CD4-positive, alpha-beta T cell (primary cell): ENCODE measurements at regions not wholly inside any gene's neighbourhood (a gene's known extent, or its start where the extent isn't known, plus 50 kb on each side); places are given as distances from the start of the nearest gene placed in this dataset.

Source experiments
- ATAC-seq: fragments of 200-7000 bp; cut with Tn5 transposase; one replicate; pipeline ENCODE4 v1.10.0; 2022; ENCODE audit warnings: mild to moderate bottlenecking; ENCODE audit not compliant: poor library complexity
- CTCF ChIA-PET: fragments of 350-600 bp; sonication (Branson Sonifier 250); formaldehyde crosslinking; loops from one replicate; lab custom pipeline; 2021; ENCODE audit warnings: antibody characterized with exemption, inconsistent platforms; lab: Charles Lee
- POLR2A ChIA-PET: fragments of 350-600 bp; sonication (Branson Sonifier 250); formaldehyde crosslinking; loops from one replicate; lab custom pipeline; 2021; ENCODE audit warnings: antibody characterized with exemption, inconsistent platforms; lab: Charles Lee
- DNase-seq, 14 experiments: peaks; one replicate each; pipeline ENCODE4 v3.0.0-alpha.2; 2013 to 2020; ENCODE audit warnings: mixed read lengths in 2 of 14
- H3K27ac ChIP-seq, 2 donors: one replicate each; pipeline versions ENCODE4 v1.5.1 to v1.7.0; 2013; ENCODE audit warnings: low read length in 2 of 2, low read depth in 1 of 2, mild to moderate bottlenecking in 1 of 2
- H3K27me3 ChIP-seq, 2 experiments: 1 replicate in 1 of 2; 2 replicates in 1 of 2; pipeline versions ENCODE4 v1.6.1 to v1.7.0; 2013; ENCODE audit warnings: low read length in 2 of 2, control low read depth in 1 of 2, mild to moderate bottlenecking in 1 of 2, moderate library complexity in 1 of 2; ENCODE audit not compliant: insufficient read depth in 2 of 2, control insufficient read depth in 1 of 2
- H3K36me3 ChIP-seq: one replicate; pipeline ENCODE4 v1.6.1; 2013; ENCODE audit warnings: low read length, control low read depth; ENCODE audit not compliant: insufficient read depth
- H3K4me1 ChIP-seq: one replicate; pipeline ENCODE4 v1.6.1; 2013; ENCODE audit warnings: low read length, control low read depth; ENCODE audit not compliant: insufficient read depth
- H3K4me3 ChIP-seq: one replicate; pipeline ENCODE4 v1.5.1; 2013; ENCODE audit warnings: mild to moderate bottlenecking, low read length, moderate library complexity
- H3K9me3 ChIP-seq, 2 experiments: 1 replicate in 1 of 2; 2 replicates in 1 of 2; pipeline versions ENCODE4 v1.6.1 to v1.7.0; 2013; ENCODE audit warnings: low read length in 2 of 2, mild to moderate bottlenecking in 2 of 2, control low read depth in 1 of 2, moderate library complexity in 1 of 2; ENCODE audit not compliant: control insufficient read depth in 1 of 2, insufficient read depth in 1 of 2
- H3K27ac Mint-ChIP-seq: one replicate; pipeline ENCODE4 v1.8.0; 2020; ENCODE audit warnings: mixed read lengths
- H3K27me3 Mint-ChIP-seq: one replicate; pipeline ENCODE4 v1.8.0; 2021; ENCODE audit warnings: mixed read lengths
- H3K36me3 Mint-ChIP-seq: one replicate; pipeline ENCODE4 v1.8.0; 2021; ENCODE audit warnings: low read depth, mixed read lengths
- H3K4me1 Mint-ChIP-seq: one replicate; pipeline ENCODE4 v1.8.0; 2021; ENCODE audit warnings: low read depth, mixed read lengths
- H3K4me3 Mint-ChIP-seq: one replicate; pipeline ENCODE4 v1.8.0; 2020; ENCODE audit warnings: mild to moderate bottlenecking, mixed read lengths
- H3K9me3 Mint-ChIP-seq: one replicate; pipeline ENCODE4 v1.8.0; 2020; ENCODE audit warnings: mixed read lengths
- CTCF ChIP-seq: fragments of 200-600 bp; IDR thresholded peaks from one replicate; pipeline ENCODE4 v1.8.0; 2022; ENCODE audit warnings: antibody characterized with exemption, mild to moderate bottlenecking
- intact Hi-C, 2 experiments: fragments of 100-400 bp; cut with DNase I in 1 of 2; cut with micrococcal nuclease in 1 of 2; formaldehyde crosslinking; loops; one replicate each; pipeline versions ENCODE4 v1.15.1 to v1.9.0; 2023 to 2025; cut with DNase I, micrococcal nuclease

GRCh38 chr12:67453191-67453590 lies 184.0 kb downstream of the CAND1 start:
- Mint-ChIP-seq H3K9me3 (no peaks in the 10 kb centered on the region), H3K4me3 (no peak overlapping the region), H3K27ac (no peak overlapping the region), H3K36me3 (no peaks in the 10 kb centered on the region), H3K27me3 (no peaks in the 10 kb centered on the region), H3K4me1 (peaks cover 46% of the 10 kb centered on the region)
- Histone ChIP-seq H3K4me1 (peaks cover 33% of the 10 kb centered on the region), H3K4me3 (no peak overlapping the region), H3K9me3 (no peaks in the 10 kb centered on the region), H3K27me3 (no peaks in the 10 kb centered on the region), H3K36me3 (no peaks in the 10 kb centered on the region), H3K27ac (no peak overlapping the region)
- ChIA-PET CTCF (no interaction called here), POLR2A (interaction anchor here (1.0 kb wide), 1 partner anchor 195 kb away, joined by 3 read pairs; the partner anchor contains the start of gene DYRK2)
- intact Hi-C loops: no loop called here
- no peak for ATAC-seq
- DNase-seq: no peak
- TF ChIP-seq CTCF: no peak

DNA sequence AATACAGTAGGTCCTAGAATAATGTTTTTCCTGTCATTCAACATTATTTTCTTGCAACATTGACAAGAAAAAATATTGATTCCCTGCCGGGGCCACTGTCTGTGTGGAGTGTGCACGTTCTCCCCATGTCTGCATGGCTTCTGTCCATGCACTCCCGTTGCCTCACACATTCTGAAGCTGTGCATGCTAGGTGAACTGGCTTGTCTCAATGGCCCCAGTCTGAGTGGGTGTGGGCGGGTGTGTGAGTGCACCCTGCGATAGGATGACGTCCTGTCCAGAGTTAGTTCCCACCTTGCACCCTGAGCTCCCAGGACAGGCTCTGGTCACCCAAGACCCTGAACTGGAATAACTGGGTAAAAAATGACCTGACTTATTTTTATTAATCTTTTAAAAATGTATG lies 186.1 kb downstream of the CAND1 start:
- H3K4me3 ChIP-seq: no peak overlapping the region
- Mint-ChIP-seq H3K4me1 (peaks cover 26% of the 10 kb centered on the region), H3K27me3 (no peaks in the 10 kb centered on the region), H3K4me3 (no peak overlapping the region), H3K9me3 (no peaks in the 10 kb centered on the region), H3K27ac (no peak overlapping the region), H3K36me3 (no peaks in the 10 kb centered on the region)
- no peak for TF ChIP-seq CTCF
- POLR2A ChIA-PET: interaction anchor here (0.7 to 1.4 kb wide), 3 partner anchors 28 to 178 kb away, joined by 3 to 4 read pairs (median 4); no protein-coding TSS in a partner anchor
- intact Hi-C loops: loop anchor here in 1 of 2 experiments (2.0 kb wide), 1 partner anchor 60 kb away; no protein-coding TSS in a partner anchor
- H3K9me3 ChIP-seq: no peaks in the 10 kb centered on the region
- no peak for DNase-seq
- H3K4me1 ChIP-seq: peaks cover 15% of the 10 kb centered on the region
- no peak overlapping the region for H3K27ac ChIP-seq
- H3K27me3 ChIP-seq: no peaks in the 10 kb centered on the region
- no peaks in the 10 kb centered on the region for H3K36me3 ChIP-seq
- CTCF ChIA-PET: no interaction called here
- no peak for ATAC-seq

DNA sequence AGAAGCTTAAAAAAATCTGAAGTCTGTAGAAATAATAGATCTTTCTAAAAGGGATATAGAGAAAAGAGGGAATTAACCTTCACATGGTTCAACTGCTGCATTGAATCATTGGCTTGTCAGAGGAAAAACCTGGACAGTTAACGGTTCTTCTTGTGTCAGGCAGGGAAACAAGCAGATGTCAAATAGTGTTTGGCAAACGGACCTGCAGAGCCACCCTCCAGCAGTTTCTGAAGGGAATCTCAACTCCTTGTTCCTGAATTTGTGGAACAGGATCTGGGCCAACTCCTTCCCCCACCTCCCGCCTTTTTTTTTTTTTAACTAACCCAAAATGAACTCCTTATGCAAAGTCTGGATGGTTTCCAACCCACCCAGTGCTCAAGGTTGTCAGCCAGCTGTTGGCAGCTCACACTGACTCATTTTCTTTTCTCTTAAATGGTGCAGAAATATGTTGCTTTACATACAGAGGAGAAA lies 187.3 kb downstream of the CAND1 start:
- Mint-ChIP-seq H3K27ac (no peak overlapping the region), H3K36me3 (no peaks in the 10 kb centered on the region), H3K9me3 (no peaks in the 10 kb centered on the region), H3K27me3 (no peaks in the 10 kb centered on the region), H3K4me1 (peaks cover 15% of the 10 kb centered on the region), H3K4me3 (no peak overlapping the region)
- Histone ChIP-seq H3K27ac (no peak overlapping the region), H3K4me3 (no peak overlapping the region), H3K27me3 (no peaks in the 10 kb centered on the region), H3K4me1 (peaks cover 10% of the 10 kb centered on the region), H3K36me3 (no peaks in the 10 kb centered on the region), H3K9me3 (no peaks in the 10 kb centered on the region)
- no peak for TF ChIP-seq CTCF
- intact Hi-C loops: no loop called here
- ChIA-PET POLR2A (no interaction called here), CTCF (no interaction called here)
- DNase-seq (no peak), ATAC-seq (no peak)
